HCT116 (cell line): ENCODE measurements at regions not wholly inside any gene's neighbourhood (a gene's known extent, or its start where the extent isn't known, plus 50 kb on each side); places are given as distances from the start of the nearest gene placed in this dataset.

Experiments
- ATAC-seq: fragments of 200-7000 bp; cut with Tn5 transposase; 2 replicates; pipeline ENCODE4 v1.9.1; 2020; ENCODE audit warnings: mild to moderate bottlenecking, moderate library complexity
- BruUV-seq: library from RNA; stranded (reverse); fragments of 400-500 nt; replicated peaks from 2 replicates; lab custom pipeline; 2021; lab: Mats Ljungman, UMichigan
- CTCF ChIA-PET: fragments of 300-600 bp; sonication (Branson Sonifier 250); formaldehyde crosslinking; loops from one replicate; lab custom pipeline; 2021; ENCODE audit warnings: antibody characterized with exemption; lab: Charles Lee
- POLR2A ChIA-PET: fragments of 300-600, 350-600 bp; sonication (Branson Sonifier 250); formaldehyde crosslinking; loops from one replicate; lab custom pipeline; 2021; ENCODE audit warnings: antibody characterized with exemption; lab: Charles Lee
- RAD21 ChIA-PET, 2 experiments: fragments of 300-600 bp; sonication (Branson Sonifier 250); formaldehyde crosslinking; loops; one replicate each; lab custom pipeline; 2023; ENCODE audit warnings: low total read pairs in 2 of 2; ENCODE audit not compliant: uncharacterized antibody in 2 of 2, unreplicated experiment in 2 of 2, low non-redundant PET in 1 of 2; lab: Charles Lee
- DNase-seq: peaks from one replicate; pipeline ENCODE4 v3.0.0-alpha.2; 2010; ENCODE audit warnings: low read depth, low spot score
- H2AFZ ChIP-seq: fragments of 200-600 bp; shearing (Covaris generic), sonication (generic); 2 replicates; pipeline ENCODE4 v1.6.1; 2017; ENCODE audit warnings: low read depth, mixed run types, mixed read lengths, antibody characterized with exemption, low read length; ENCODE audit not compliant: poor library complexity, severe bottlenecking
- H3K27ac ChIP-seq: 2 replicates; pipeline ENCODE4 v1.5.1; 2012; ENCODE audit warnings: low read depth, low read length
- H3K27me3 ChIP-seq: fragments of 200-600 bp; sonication (generic); 2 replicates; pipeline ENCODE4 v1.6.1; 2016; ENCODE audit warnings: mixed run types, low read length, mixed read lengths; ENCODE audit not compliant: insufficient read depth
- H3K36me3 ChIP-seq, 2 experiments: fragments of 200-500 bp in 1 of 2; fragments of 200-600 bp in 1 of 2; sonication (Bioruptor generic) in 1 of 2; sonication (generic) in 1 of 2; 2 replicates each; pipeline versions ENCODE4 v1.5.1 to v1.6.1; 2014 to 2016; ENCODE audit warnings: low read length in 2 of 2, inconsistent platforms in 1 of 2, mixed read lengths in 1 of 2, mixed run types in 1 of 2; ENCODE audit not compliant: insufficient read depth in 2 of 2, control insufficient read depth in 1 of 2
- H3K4me1 ChIP-seq, 2 experiments: fragments of 200-600 bp in 1 of 2; sonication (generic) in 1 of 2; 2 replicates each; pipeline versions ENCODE4 v1.5.1 to v1.6.1; 2012 to 2017; ENCODE audit warnings: low read length in 2 of 2, inconsistent platforms in 1 of 2, mild to moderate bottlenecking in 1 of 2, mixed read lengths in 1 of 2, mixed run types in 1 of 2, moderate library complexity in 1 of 2; ENCODE audit not compliant: insufficient read depth in 2 of 2, control insufficient read depth in 1 of 2
- H3K4me2 ChIP-seq: fragments of 200-600 bp; sonication (generic); 2 replicates; pipeline ENCODE4 v1.6.1; 2017; ENCODE audit warnings: mixed run types, low read length, mixed read lengths
- H3K4me3 ChIP-seq, 2 experiments: fragments of 200-600 bp in 1 of 2; sonication (generic) in 1 of 2; replicated peaks in 1 of 2; 2 replicates each; pipeline ENCODE4 v1.5.1; 2011 to 2016; ENCODE audit warnings: low read length in 2 of 2, control low read depth in 1 of 2, low read depth in 1 of 2, mild to moderate bottlenecking in 1 of 2, mixed read lengths in 1 of 2, mixed run types in 1 of 2
- H3K79me2 ChIP-seq: fragments of 200-600 bp; sonication (generic); 2 replicates; pipeline ENCODE4 v1.6.1; 2017; ENCODE audit warnings: mild to moderate bottlenecking, mixed run types, low read length, moderate library complexity, mixed read lengths; ENCODE audit not compliant: insufficient read depth
- H3K9ac ChIP-seq: fragments of 200-600 bp; sonication (generic); 2 replicates; pipeline ENCODE4 v1.6.1; 2016; ENCODE audit warnings: low read length, mixed read lengths
- H3K9me2 ChIP-seq: fragments of 200-600 bp; sonication (generic), shearing (Covaris generic); 2 replicates; pipeline ENCODE4 v1.6.1; 2017; ENCODE audit warnings: mixed run types, mild to moderate bottlenecking, moderate library complexity; ENCODE audit not compliant: insufficient read depth
- H3K9me3 ChIP-seq, 2 experiments: fragments of 200-500 bp in 1 of 2; fragments of 200-600 bp in 1 of 2; sonication (Bioruptor generic) in 1 of 2; sonication (generic) in 1 of 2; 2 replicates each; pipeline ENCODE4 v1.6.1; 2014 to 2017; ENCODE audit warnings: low read length in 2 of 2, mixed read lengths in 2 of 2, inconsistent platforms in 1 of 2, low read depth in 1 of 2, mild to moderate bottlenecking in 1 of 2, mixed run types in 1 of 2, moderate library complexity in 1 of 2; ENCODE audit not compliant: control insufficient read depth in 1 of 2, insufficient read depth in 1 of 2
- H4K20me1 ChIP-seq: fragments of 200-600 bp; sonication (generic), shearing (Covaris generic); 2 replicates; pipeline ENCODE4 v1.6.1; 2017; ENCODE audit warnings: mixed run types, mild to moderate bottlenecking, moderate library complexity; ENCODE audit not compliant: insufficient read depth
- CBX3 ChIP-seq: IDR thresholded peaks from 2 replicates; pipeline ENCODE4 v1.6.1; 2012; ENCODE audit warnings: low read depth
- CEBPB ChIP-seq: IDR thresholded peaks from 2 replicates; pipeline ENCODE4 v1.6.1; 2012; ENCODE audit warnings: low read depth
- CTCF ChIP-seq, 3 experiments: fragments of 200-600 bp in 1 of 3; sonication (generic) in 1 of 3; IDR thresholded peaks in 2 of 3; conservative IDR thresholded peaks in 1 of 3; 2 replicates each; pipeline ENCODE4 v1.5.1; 2012 to 2017; ENCODE audit warnings: low read depth in 2 of 3, low read length in 2 of 3, antibody characterized with exemption in 1 of 3, borderline replicate concordance in 1 of 3, control low read depth in 1 of 3, mild to moderate bottlenecking in 1 of 3, mixed read lengths in 1 of 3, mixed run types in 1 of 3, moderate library complexity in 1 of 3; ENCODE audit not compliant: insufficient read depth in 1 of 3
- ELF1 ChIP-seq: IDR thresholded peaks from 2 replicates; pipeline ENCODE4 v1.6.1; 2012; ENCODE audit warnings: low read depth, borderline replicate concordance
- EZH2phosphoT487 ChIP-seq: fragments of 200-600 bp; IDR thresholded peaks from 2 replicates; pipeline ENCODE4 v1.6.1; 2018; ENCODE audit warnings: antibody characterized with exemption, borderline replicate concordance
- JUND ChIP-seq: IDR thresholded peaks from 2 replicates; pipeline ENCODE4 v1.6.1; 2012
- POLR2AphosphoS5 ChIP-seq: IDR thresholded peaks from 2 replicates; pipeline ENCODE4 v1.6.1; 2011; ENCODE audit warnings: mild to moderate bottlenecking, low read depth, low read length, moderate library complexity
- RAD21 ChIP-seq: IDR thresholded peaks from 2 replicates; pipeline ENCODE4 v1.6.1; 2012; ENCODE audit warnings: low read depth, mild to moderate bottlenecking
- REST ChIP-seq: IDR thresholded peaks from 2 replicates; pipeline ENCODE4 v1.6.1; 2012; ENCODE audit warnings: low read depth
- SIN3A ChIP-seq: IDR thresholded peaks from 2 replicates; pipeline ENCODE4 v1.6.1; 2012; ENCODE audit warnings: low read depth
- SP1 ChIP-seq: IDR thresholded peaks from 2 replicates; pipeline ENCODE4 v1.6.1; 2012; ENCODE audit warnings: low read depth
- SRF ChIP-seq: IDR thresholded peaks from 2 replicates; pipeline ENCODE4 v1.6.1; 2012; ENCODE audit warnings: low read depth
- TCF7L2 ChIP-seq: IDR thresholded peaks from 2 replicates; pipeline ENCODE4 v1.7.0; 2011; ENCODE audit warnings: borderline replicate concordance, inconsistent platforms; ENCODE audit not compliant: insufficient read depth, insufficient read length; ENCODE audit errors: extremely low read depth
- YY1 ChIP-seq: IDR thresholded peaks from 2 replicates; pipeline ENCODE4 v1.6.1; 2011; ENCODE audit warnings: low read length, low read depth, moderate library complexity, mild to moderate bottlenecking; ENCODE audit not compliant: insufficient replicate concordance; ENCODE audit errors: extremely low read depth
- ZFX ChIP-seq: fragments of 450-650 bp; IDR thresholded peaks from 2 replicates; pipeline ENCODE4 v1.6.1; 2017
- ZNF274 ChIP-seq: fragments of 200-500 bp; sonication (Bioruptor generic); IDR thresholded peaks from 2 replicates; pipeline ENCODE4 v1.6.1; 2014; ENCODE audit warnings: mild to moderate bottlenecking, low read depth, low read length, inconsistent platforms
- intact Hi-C: fragments of 100-400 bp; cut with micrococcal nuclease; formaldehyde crosslinking; loops from 2 replicates; pipeline ENCODE4 v1.10.0; 2022

GRCh38 chr4:20591571-20591970 lies 108.7 kb upstream of the PACRGL start:
- H3K36me3 ChIP-seq: no peaks in the 10 kb centered on the region
- H3K4me3 ChIP-seq: no peak overlapping the region
- no TSS peak for BruUV-seq
- no peak overlapping the region for H2AFZ ChIP-seq
- no peak for DNase-seq
- H3K9ac ChIP-seq: no peak overlapping the region
- TF ChIP-seq CTCF (IDR thresholded peaks at IDR 0.05 in 2 of 3, conservative IDR thresholded peaks at IDR 0.05 in 1 of 3; ENCODE audit: borderline replicate concordance in 1 of 3, insufficient read depth in 1 of 3, low read depth in 2 of 3, low read length in 2 of 3) (no peak), POLR2AphosphoS5 (no peak), REST (no peak), RAD21 (no peak), EZH2phosphoT487 (no peak), ELF1 (no peak), TCF7L2 (no peak), SRF (no peak), SIN3A (no peak), YY1 (no peak), SP1 (no peak), JUND (no peak), ZFX (no peak), CBX3 (no peak), CEBPB (no peak), ZNF274 (no peak)
- no peaks in the 10 kb centered on the region for H3K4me1 ChIP-seq
- H3K4me2 ChIP-seq: no peak overlapping the region
- H4K20me1 ChIP-seq: no peaks in the 10 kb centered on the region
- ChIA-PET RAD21 (no interaction called here), POLR2A (no interaction called here), CTCF (no interaction called here)
- intact Hi-C loops: no loop called here
- H3K9me3 ChIP-seq: no peaks in the 10 kb centered on the region
- H3K27me3 ChIP-seq: no peaks in the 10 kb centered on the region
- no peaks in the 10 kb centered on the region for H3K9me2 ChIP-seq
- no peak overlapping the region for H3K27ac ChIP-seq
- H3K79me2 ChIP-seq: no peaks in the 10 kb centered on the region
- no peak for ATAC-seq
